ENCODE measurements at regions not wholly inside any gene's neighbourhood (a gene's known extent, or its start where the extent isn't known, plus 50 kb on each side); places are given as distances from the start of the nearest gene placed in this dataset.

- DNase-seq: no peak
These were observed 100.8 kb upstream of the WASF3 start for GRCh38 chr13:26456650-26457049.

- DNase-seq: no peak
These were observed 100.3 kb upstream of the WASF3 start for GRCh38 chr13:26457212-26457611.

GRCh38 chr13:26458196-26458749, 99.2 kb upstream of the WASF3 start:
- no peak for DNase-seq

- no peak for DNase-seq
These were observed 98.0 kb upstream of the WASF3 start for GRCh38 chr13:26459276-26460131.

GRCh38 chr13:26460648-26461047, 96.8 kb upstream of the WASF3 start:
- no peak for DNase-seq

- DNase-seq: no peak
These were observed 94.2 kb upstream of the WASF3 start for GRCh38 chr13:26463296-26463695.

- no peak for DNase-seq
These were observed 93.6 kb upstream of the WASF3 start for GRCh38 chr13:26463848-26464247.

GRCh38 chr13:26465514-26465913, 92.0 kb upstream of the WASF3 start:
- DNase-seq: no peak

- no peak for DNase-seq
These were observed 91.5 kb upstream of the WASF3 start for GRCh38 chr13:26465954-26466353.

GRCh38 chr13:26468265-26468801, 89.2 kb upstream of the WASF3 start:
- peak; percentile 33 for DNase-seq

GRCh38 chr13:26469602-26470001, 87.9 kb upstream of the WASF3 start:
- peak; percentile 64 for DNase-seq

GRCh38 chr13:26471807-26472206, 85.7 kb upstream of the WASF3 start:
- DNase-seq: no peak

GRCh38 chr13:26473571-26474230, 83.8 kb upstream of the WASF3 start:
- peak; percentile 78 for DNase-seq

GRCh38 chr13:26474286-26474685, 83.2 kb upstream of the WASF3 start:
- no peak for DNase-seq

- no peak for DNase-seq
These were observed 82.0 kb upstream of the WASF3 start for GRCh38 chr13:26475176-26476110.

- DNase-seq: no peak
These were observed 81.2 kb upstream of the WASF3 start for GRCh38 chr13:26476111-26476781.

- no peak for DNase-seq
These were observed 80.7 kb upstream of the WASF3 start for GRCh38 chr13:26476782-26477142.

GRCh38 chr13:26477681-26478080, 79.8 kb upstream of the WASF3 start:
- no peak for DNase-seq

- no peak for DNase-seq
These were observed 77.1 kb upstream of the WASF3 start for GRCh38 chr13:26480246-26480855.

- DNase-seq: peak; percentile 67
These were observed 74.9 kb upstream of the WASF3 start for GRCh38 chr13:26482451-26483197.

- DNase-seq: no peak
These were observed 73.9 kb upstream of the WASF3 start for GRCh38 chr13:26483546-26483945.
